Tibial artery (tissue), 4 donors: ENCODE measurements at regions not wholly inside any gene's neighbourhood (a gene's known extent, or its start where the extent isn't known, plus 50 kb on each side); places are given as distances from the start of the nearest gene placed in this dataset.

Experiments used
- DNase-seq, 2 donors: peaks; one replicate each; pipeline ENCODE4 v3.0.0-alpha.2; 2019
- H3K27ac ChIP-seq, 2 donors: fragments of 200-600 bp; sonication (generic) in 1 of 2; 1 replicate in 1 of 2; 2 replicates in 1 of 2; pipeline ENCODE4 v1.5.1; 2018 to 2019; ENCODE audit warnings: mild to moderate bottlenecking in 1 of 2
- H3K27me3 ChIP-seq, 2 donors: fragments of 200-600 bp; sonication (generic) in 1 of 2; one replicate each; pipeline versions ENCODE4 v1.5.1 to v1.6.0; 2016 to 2019
- H3K36me3 ChIP-seq, 3 donors: fragments of 200-600 bp; sonication (generic) in 2 of 3; one replicate each; pipeline ENCODE4 v1.5.1; 2016 to 2019; ENCODE audit warnings: mild to moderate bottlenecking in 2 of 3
- H3K4me1 ChIP-seq, 4 donors: fragments of 200-600 bp; sonication (generic) in 2 of 4; 1 replicate in 3 of 4; 2 replicates in 1 of 4; pipeline ENCODE4 v1.5.1; 2016 to 2019
- H3K4me3 ChIP-seq, 2 donors: fragments of 200-600 bp; sonication (generic) in 1 of 2; 1 replicate in 1 of 2; 2 replicates in 1 of 2; pipeline ENCODE4 v1.5.1; 2018 to 2019; ENCODE audit warnings: mild to moderate bottlenecking in 2 of 2
- H3K9me3 ChIP-seq, 3 donors: fragments of 200-600 bp; sonication (generic) in 1 of 3; one replicate each; pipeline ENCODE4 v1.5.1; 2016 to 2019
- intact Hi-C: fragments of 100-400 bp; cut with DNase I; formaldehyde crosslinking; loops from one replicate; pipeline ENCODE4 v1.15.0; 2023; ENCODE audit warnings: low total_unique reads
- TF ChIP-seq, protein P1 (sequence below), 2 experiments: fragments of 200-600 bp in 1 of 2; fragments of 450-650 bp in 1 of 2; IDR thresholded peaks; one replicate each; pipeline ENCODE4 v1.5.1; 2017 to 2019; ENCODE audit warnings: antibody characterized with exemption in 2 of 2, mild to moderate bottlenecking in 1 of 2, moderate library complexity in 1 of 2

DNA sequence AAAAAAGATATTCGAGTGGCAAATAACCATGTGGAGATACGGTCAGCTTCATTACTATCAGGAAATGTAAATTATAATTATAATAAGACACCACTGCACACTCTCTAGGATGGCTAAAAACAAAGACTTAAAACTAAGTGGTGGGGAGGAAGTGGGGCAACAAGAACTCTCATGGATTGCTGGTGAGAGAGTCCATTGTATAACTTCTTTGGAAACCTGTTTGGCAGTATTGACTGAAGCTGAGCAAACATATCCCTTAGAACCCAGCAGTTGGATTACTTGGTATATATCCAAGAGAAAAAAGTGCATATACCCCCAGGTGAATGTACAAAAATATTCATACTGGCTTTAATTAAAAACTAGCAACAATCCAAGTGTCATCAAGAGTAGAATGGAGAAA is 133.7 kb upstream of the CTBP2 start:
- H3K27me3 ChIP-seq, result no peaks in the 10 kb centered on the region
- H3K4me3 ChIP-seq, result no peak overlapping the region
- no peaks in the 10 kb centered on the region for H3K4me1 ChIP-seq
- no peak overlapping the region for H3K27ac ChIP-seq
- intact Hi-C loops, result no loop called here
- TF ChIP-seq, protein P1, sequence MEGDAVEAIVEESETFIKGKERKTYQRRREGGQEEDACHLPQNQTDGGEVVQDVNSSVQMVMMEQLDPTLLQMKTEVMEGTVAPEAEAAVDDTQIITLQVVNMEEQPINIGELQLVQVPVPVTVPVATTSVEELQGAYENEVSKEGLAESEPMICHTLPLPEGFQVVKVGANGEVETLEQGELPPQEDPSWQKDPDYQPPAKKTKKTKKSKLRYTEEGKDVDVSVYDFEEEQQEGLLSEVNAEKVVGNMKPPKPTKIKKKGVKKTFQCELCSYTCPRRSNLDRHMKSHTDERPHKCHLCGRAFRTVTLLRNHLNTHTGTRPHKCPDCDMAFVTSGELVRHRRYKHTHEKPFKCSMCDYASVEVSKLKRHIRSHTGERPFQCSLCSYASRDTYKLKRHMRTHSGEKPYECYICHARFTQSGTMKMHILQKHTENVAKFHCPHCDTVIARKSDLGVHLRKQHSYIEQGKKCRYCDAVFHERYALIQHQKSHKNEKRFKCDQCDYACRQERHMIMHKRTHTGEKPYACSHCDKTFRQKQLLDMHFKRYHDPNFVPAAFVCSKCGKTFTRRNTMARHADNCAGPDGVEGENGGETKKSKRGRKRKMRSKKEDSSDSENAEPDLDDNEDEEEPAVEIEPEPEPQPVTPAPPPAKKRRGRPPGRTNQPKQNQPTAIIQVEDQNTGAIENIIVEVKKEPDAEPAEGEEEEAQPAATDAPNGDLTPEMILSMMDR (IDR thresholded peaks at IDR 0.05), result no peak
- H3K36me3 ChIP-seq, result no peaks in the 10 kb centered on the region
- no peak for DNase-seq
- peaks cover 0 to 3% (median 0%) of the 10 kb centered on the region in 3 donors for H3K9me3 ChIP-seq

DNA sequence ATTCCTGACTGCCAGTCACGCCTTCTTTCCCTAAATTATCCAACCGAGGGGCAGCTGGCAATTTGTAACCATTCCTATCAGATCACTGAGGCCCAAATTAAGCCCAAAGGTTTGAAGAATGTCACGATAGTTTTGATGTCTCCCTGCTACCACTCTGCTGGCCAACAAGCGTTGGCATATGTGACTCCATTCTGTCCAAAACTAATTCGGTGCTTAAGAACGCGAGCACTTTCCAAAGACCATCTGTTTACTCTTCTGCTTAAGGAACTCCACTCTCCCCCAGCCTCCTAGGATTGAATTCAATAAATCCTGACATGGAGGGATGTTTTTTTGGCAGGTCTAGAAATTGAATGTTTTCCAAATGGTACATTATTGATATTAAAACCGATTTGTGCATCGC is 131.5 kb upstream of the CTBP2 start:
- intact Hi-C loops, result no loop called here
- H3K27ac ChIP-seq, result no peak overlapping the region
- peaks cover 0 to 7% (median 0%) of the 10 kb centered on the region in 3 donors for H3K9me3 ChIP-seq
- DNase-seq, result no peak
- peaks cover 0 to 14% of the 10 kb centered on the region in 2 donors for H3K27me3 ChIP-seq
- TF ChIP-seq, protein P1 (IDR thresholded peaks at IDR 0.05), result no peak
- no peak overlapping the region for H3K4me3 ChIP-seq
- no peaks in the 10 kb centered on the region for H3K4me1 ChIP-seq
- H3K36me3 ChIP-seq, result no peaks in the 10 kb centered on the region

DNA sequence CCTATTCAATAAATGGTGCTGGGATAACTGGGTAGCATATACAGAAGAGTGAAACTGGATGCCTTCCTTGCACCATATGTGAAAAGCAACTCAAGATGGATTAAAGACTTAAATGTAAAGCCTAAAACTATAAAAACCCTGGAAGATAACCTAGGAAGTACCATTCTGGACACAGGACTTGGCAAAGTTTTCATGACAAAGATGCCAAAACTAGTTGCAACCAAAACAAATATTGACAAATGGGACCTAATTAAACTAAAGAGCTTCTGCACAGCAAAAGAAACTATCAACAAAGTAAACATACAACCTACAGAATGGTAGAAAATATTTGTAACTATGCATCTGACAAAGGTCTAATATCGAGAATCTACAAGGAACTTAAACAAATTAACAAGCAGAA is 129.1 kb upstream of the CTBP2 start:
- TF ChIP-seq, protein P1 (IDR thresholded peaks at IDR 0.05), result no peak
- H3K27me3 ChIP-seq, result peaks cover 0 to 28% of the 10 kb centered on the region in 2 donors
- no peak overlapping the region for H3K4me3 ChIP-seq
- no peaks in the 10 kb centered on the region for H3K4me1 ChIP-seq
- no peaks in the 10 kb centered on the region for H3K36me3 ChIP-seq
- DNase-seq, result no peak
- intact Hi-C loops, result no loop called here
- no peak overlapping the region for H3K27ac ChIP-seq
- H3K9me3 ChIP-seq, result peaks cover 0 to 7% (median 0%) of the 10 kb centered on the region in 3 donors

DNA sequence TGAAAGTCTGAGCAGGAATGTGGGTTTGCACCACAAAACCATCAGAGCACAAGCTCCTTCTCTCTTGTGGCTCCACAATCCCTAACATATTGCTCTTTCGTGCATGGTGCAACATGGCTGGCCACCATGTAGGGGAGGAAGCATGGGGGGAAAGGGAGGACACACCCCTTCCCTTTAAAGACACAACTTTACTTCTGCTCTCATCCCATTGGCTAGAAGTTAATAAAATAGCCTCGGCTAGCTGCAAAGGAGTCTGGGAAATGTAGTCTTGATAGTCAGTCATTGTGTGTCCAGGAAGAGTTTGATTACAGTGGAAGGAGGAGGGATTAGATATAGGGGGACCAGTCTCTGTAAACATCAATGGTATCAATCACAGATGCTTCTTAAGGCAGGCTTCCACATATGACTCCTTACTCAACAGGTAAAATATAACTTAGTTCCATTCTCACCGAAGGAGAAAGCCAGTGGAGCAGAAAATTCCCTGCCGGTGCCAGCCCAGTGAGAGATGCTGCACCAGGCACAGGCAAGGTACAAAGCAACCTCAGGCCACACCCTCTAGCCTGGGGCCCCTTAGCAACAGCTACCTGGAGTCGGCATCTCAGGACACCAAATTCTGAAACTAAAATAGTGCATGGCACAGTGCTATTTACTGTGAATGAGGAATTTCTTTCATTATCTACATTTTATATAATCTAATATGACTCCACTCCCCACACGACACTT is 124.7 kb upstream of the CTBP2 start:
- DNase-seq, result no peak
- Histone ChIP-seq H3K27ac (no peak overlapping the region), H3K4me1 (no peaks in the 10 kb centered on the region), H3K36me3 (no peaks in the 10 kb centered on the region), H3K9me3 (peaks cover 0 to 7% (median 0%) of the 10 kb centered on the region in 3 donors), H3K27me3 (peaks cover 0 to 39% of the 10 kb centered on the region in 2 donors), H3K4me3 (no peak overlapping the region)
- TF ChIP-seq, protein P1 (IDR thresholded peaks at IDR 0.05), result no peak
- intact Hi-C loops, result no loop called here

DNA sequence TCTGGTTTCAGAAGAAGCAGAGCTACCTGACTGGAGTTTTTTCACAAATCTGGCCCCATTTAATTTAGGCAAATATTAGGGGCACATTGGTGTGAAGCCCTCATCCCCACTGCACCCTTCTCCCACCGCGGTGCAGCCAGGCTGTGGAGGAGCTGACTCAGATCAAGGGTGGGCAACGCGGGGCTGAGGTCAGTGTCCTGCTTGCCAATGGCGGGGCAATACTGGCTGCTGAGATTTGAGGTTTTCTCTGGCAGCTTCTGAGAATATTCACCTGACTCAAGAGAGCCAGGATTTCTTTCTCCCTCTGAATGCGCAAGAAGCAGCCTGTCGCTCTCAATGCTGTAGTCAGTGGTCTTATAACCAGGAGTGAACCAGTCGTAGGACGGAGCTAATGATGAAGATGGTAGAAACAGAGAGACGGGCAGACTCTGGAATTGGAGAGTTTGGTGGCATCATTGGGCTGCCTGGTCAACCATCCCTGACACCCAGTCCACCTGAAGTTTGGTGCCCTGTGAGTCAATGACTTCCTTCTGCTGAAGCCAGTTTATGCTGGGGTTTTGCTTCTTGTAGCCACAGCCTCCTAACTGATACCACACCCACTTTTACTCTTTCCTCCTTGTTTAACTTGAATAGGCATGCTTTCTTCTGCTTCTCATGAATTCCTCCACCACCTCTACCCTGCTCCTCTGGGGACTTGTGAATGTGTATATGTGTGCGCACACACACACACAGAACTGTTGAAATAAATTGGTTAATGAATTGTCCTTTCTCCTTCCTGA is 123.7 kb upstream of the CTBP2 start:
- intact Hi-C loops, result no loop called here
- Histone ChIP-seq H3K4me3 (no peak overlapping the region), H3K27me3 (peaks cover 0 to 39% of the 10 kb centered on the region in 2 donors), H3K36me3 (no peaks in the 10 kb centered on the region), H3K27ac (no peak overlapping the region), H3K9me3 (peaks cover 0 to 3% (median 0%) of the 10 kb centered on the region in 3 donors), H3K4me1 (no peaks in the 10 kb centered on the region)
- no peak for DNase-seq
- TF ChIP-seq, protein P1 (IDR thresholded peaks at IDR 0.05), result no peak
